KMS-11 (cell line): ENCODE measurements at regions not wholly inside any gene's neighbourhood (a gene's known extent, or its start where the extent isn't known, plus 50 kb on each side); places are given as distances from the start of the nearest gene placed in this dataset.
"Not testable (repeated sequence)": the region's sequence is repeated elsewhere in the genome, so short reads cannot be mapped to it uniquely, and the experiment has no call there.

Experiments used
- H2AFZ ChIP-seq: fragments of 200-600 bp; sonication (generic); 2 replicates; pipeline ENCODE4 v1.6.1; 2016; ENCODE audit warnings: antibody characterized with exemption, mixed run types, low read depth
- H3K27ac ChIP-seq: fragments of 200-600 bp; sonication (generic); 2 replicates; pipeline ENCODE4 v1.6.1; 2016; ENCODE audit warnings: mild to moderate bottlenecking, mixed run types
- H3K27me3 ChIP-seq: fragments of 200-600 bp; sonication (generic); 2 replicates; pipeline ENCODE4 v1.6.1; 2017; ENCODE audit warnings: mild to moderate bottlenecking, low read depth, mixed run types, moderate library complexity; ENCODE audit not compliant: insufficient read depth
- H3K36me3 ChIP-seq: fragments of 200-600 bp; sonication (generic); 2 replicates; pipeline ENCODE4 v1.6.1; 2017; ENCODE audit warnings: mild to moderate bottlenecking, mixed run types; ENCODE audit not compliant: insufficient read depth
- H3K4me1 ChIP-seq: fragments of 200-600 bp; sonication (generic); 2 replicates; pipeline ENCODE4 v1.6.1; 2016; ENCODE audit warnings: mild to moderate bottlenecking, low read depth, mixed run types; ENCODE audit not compliant: poor library complexity, severe bottlenecking
- H3K4me2 ChIP-seq: fragments of 200-600 bp; sonication (generic); 2 replicates; pipeline ENCODE4 v1.7.0; 2016; ENCODE audit warnings: mild to moderate bottlenecking, mixed run types
- H3K4me3 ChIP-seq: fragments of 200-600 bp; sonication (generic); IDR thresholded peaks from 2 replicates; pipeline ENCODE4 v1.6.1; 2017; ENCODE audit warnings: low read depth, low read length, mixed read lengths; ENCODE audit not compliant: insufficient read depth
- H3K79me2 ChIP-seq: fragments of 200-600 bp; sonication (generic); 2 replicates; pipeline ENCODE4 v1.6.1; 2016; ENCODE audit warnings: low read depth, mixed run types; ENCODE audit not compliant: insufficient read depth
- H3K9ac ChIP-seq: fragments of 200-600 bp; sonication (generic); 2 replicates; pipeline ENCODE4 v1.6.1; 2016; ENCODE audit warnings: mild to moderate bottlenecking, mixed run types
- H4K20me1 ChIP-seq: fragments of 200-600 bp; sonication (generic); 2 replicates; pipeline ENCODE4 v1.6.1; 2016; ENCODE audit warnings: mild to moderate bottlenecking, mixed run types; ENCODE audit not compliant: insufficient read depth
- TF ChIP-seq, protein P1 (sequence below): fragments of 200-600 bp; sonication (generic); conservative IDR thresholded peaks from 2 replicates; pipeline ENCODE4 v1.6.1; 2017; ENCODE audit warnings: low read depth, mild to moderate bottlenecking, antibody characterized with exemption, low read length, moderate library complexity, mixed read lengths

DNA sequence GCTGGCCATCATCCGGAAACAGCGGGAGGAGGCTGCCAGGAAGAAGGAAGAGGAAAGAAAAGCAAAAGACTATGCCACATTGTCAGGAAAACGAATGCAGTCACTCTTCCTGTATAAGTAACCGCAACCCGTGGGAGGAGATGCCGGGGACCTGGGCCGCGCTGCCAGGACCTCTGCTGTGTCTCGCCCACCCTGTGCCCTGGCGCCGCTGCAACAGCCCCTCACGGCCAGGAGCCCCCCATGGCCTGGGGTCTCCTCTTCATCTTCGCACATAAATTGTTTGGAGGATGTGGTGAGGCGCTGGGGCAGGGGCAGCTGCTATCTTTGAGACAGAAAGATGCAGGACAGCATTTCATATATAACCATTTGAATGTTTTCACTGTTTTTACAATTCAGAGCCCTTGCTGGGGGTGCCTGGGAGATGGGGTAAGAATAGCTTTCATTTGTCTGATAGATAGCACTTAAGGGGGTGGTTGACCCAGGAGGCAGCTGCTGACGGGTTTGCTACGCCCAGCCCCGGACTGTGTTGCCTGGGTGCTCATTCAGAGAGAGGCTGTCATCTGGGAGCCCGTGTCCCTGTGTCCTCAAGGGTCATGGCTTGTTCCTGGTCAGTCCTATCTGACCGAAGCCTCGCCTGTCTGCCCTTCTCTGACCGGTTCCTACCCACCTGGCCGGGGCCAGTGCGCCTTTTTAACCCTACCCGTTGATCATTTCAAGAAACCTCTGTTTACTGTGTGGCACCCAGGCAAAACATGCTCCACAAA is 1067.7 kb upstream of the COX7C start:
- H3K4me1 ChIP-seq = no peaks in the 10 kb centered on the region
- H3K27me3 ChIP-seq = no peaks in the 10 kb centered on the region
- TF ChIP-seq, protein P1, sequence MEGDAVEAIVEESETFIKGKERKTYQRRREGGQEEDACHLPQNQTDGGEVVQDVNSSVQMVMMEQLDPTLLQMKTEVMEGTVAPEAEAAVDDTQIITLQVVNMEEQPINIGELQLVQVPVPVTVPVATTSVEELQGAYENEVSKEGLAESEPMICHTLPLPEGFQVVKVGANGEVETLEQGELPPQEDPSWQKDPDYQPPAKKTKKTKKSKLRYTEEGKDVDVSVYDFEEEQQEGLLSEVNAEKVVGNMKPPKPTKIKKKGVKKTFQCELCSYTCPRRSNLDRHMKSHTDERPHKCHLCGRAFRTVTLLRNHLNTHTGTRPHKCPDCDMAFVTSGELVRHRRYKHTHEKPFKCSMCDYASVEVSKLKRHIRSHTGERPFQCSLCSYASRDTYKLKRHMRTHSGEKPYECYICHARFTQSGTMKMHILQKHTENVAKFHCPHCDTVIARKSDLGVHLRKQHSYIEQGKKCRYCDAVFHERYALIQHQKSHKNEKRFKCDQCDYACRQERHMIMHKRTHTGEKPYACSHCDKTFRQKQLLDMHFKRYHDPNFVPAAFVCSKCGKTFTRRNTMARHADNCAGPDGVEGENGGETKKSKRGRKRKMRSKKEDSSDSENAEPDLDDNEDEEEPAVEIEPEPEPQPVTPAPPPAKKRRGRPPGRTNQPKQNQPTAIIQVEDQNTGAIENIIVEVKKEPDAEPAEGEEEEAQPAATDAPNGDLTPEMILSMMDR = no peak
- no peak overlapping the region for H3K27ac ChIP-seq
- no peak overlapping the region for H3K4me2 ChIP-seq
- no peak overlapping the region for H2AFZ ChIP-seq
- no peak overlapping the region for H3K9ac ChIP-seq
- H3K79me2 ChIP-seq = no peaks in the 10 kb centered on the region
- no peak overlapping the region for H3K4me3 ChIP-seq
- H4K20me1 ChIP-seq = no peaks in the 10 kb centered on the region
- no peaks in the 10 kb centered on the region for H3K36me3 ChIP-seq

GRCh38 chr5:85556464-85556863 is 1061.3 kb upstream of the COX7C start:
- Histone ChIP-seq H3K9ac (no peak overlapping the region), H3K4me2 (no peak overlapping the region), H4K20me1 (no peaks in the 10 kb centered on the region), H3K27ac (no peak overlapping the region), H3K4me1 (no peaks in the 10 kb centered on the region), H3K27me3 (no peaks in the 10 kb centered on the region), H3K79me2 (no peaks in the 10 kb centered on the region), H2AFZ (no peak overlapping the region), H3K4me3 (no peak overlapping the region), H3K36me3 (no peaks in the 10 kb centered on the region)
- TF ChIP-seq, protein P1 = no peak

- no peak overlapping the region for H3K4me3 ChIP-seq
- H3K27ac ChIP-seq = no peak overlapping the region
- no peaks in the 10 kb centered on the region for H4K20me1 ChIP-seq
- H3K4me1 ChIP-seq = no peaks in the 10 kb centered on the region
- no peaks in the 10 kb centered on the region for H3K27me3 ChIP-seq
- no peak overlapping the region for H3K9ac ChIP-seq
- H3K79me2 ChIP-seq = no peaks in the 10 kb centered on the region
- no peak overlapping the region for H3K4me2 ChIP-seq
- H2AFZ ChIP-seq = no peak overlapping the region
- TF ChIP-seq, protein P1 = no peak
- no peaks in the 10 kb centered on the region for H3K36me3 ChIP-seq
Observed at GRCh38 chr5:85576666-85577065, 1041.1 kb upstream of the COX7C start.

- H3K27ac ChIP-seq, H3K36me3 ChIP-seq, H3K4me2 ChIP-seq, H3K9ac ChIP-seq, H3K27me3 ChIP-seq, H3K4me1 ChIP-seq, H2AFZ ChIP-seq, H3K4me3 ChIP-seq, H4K20me1 ChIP-seq, H3K79me2 ChIP-seq: not testable (repeated sequence)
Observed at GRCh38 chr5:85587806-85588205, 1029.9 kb upstream of the COX7C start.

DNA sequence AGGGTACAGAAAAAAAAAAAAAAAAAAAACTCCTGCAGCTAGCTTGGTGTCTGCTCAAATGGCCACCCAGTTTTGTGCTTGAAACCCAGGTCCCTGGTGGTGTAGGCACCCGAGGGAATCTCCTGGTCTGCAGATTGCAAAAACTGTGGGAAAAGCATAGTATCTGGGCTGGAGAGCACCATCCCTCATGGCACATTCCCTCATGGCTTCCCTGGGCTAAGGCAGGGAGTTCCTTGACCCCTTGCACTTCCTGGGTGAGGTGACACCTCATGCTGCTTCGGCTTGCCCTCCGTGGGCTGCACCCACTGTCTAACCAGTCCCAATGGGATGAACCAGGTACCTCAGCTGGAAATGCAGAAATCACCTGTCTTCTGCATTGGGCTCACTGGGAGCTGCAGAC is 1029.5 kb upstream of the COX7C start:
- not testable (repeated sequence) for H3K4me1 ChIP-seq, H3K9ac ChIP-seq, H4K20me1 ChIP-seq, H3K27ac ChIP-seq, H3K36me3 ChIP-seq, H3K4me3 ChIP-seq, H3K4me2 ChIP-seq, H2AFZ ChIP-seq, H3K27me3 ChIP-seq, H3K79me2 ChIP-seq
